GM19238 (cell line): ENCODE measurements at regions not wholly inside any gene's neighbourhood (a gene's known extent, or its start where the extent isn't known, plus 50 kb on each side); places are given as distances from the start of the nearest gene placed in this dataset.
"Not testable (repeated sequence)": the region's sequence is repeated elsewhere in the genome, so short reads cannot be mapped to it uniquely, and the experiment has no call there.

Experiments used
- DNase-seq: peaks from one replicate; pipeline ENCODE4 v3.0.0; 2011; ENCODE audit warnings: low spot score; ENCODE audit not compliant: insufficient read length

DNA sequence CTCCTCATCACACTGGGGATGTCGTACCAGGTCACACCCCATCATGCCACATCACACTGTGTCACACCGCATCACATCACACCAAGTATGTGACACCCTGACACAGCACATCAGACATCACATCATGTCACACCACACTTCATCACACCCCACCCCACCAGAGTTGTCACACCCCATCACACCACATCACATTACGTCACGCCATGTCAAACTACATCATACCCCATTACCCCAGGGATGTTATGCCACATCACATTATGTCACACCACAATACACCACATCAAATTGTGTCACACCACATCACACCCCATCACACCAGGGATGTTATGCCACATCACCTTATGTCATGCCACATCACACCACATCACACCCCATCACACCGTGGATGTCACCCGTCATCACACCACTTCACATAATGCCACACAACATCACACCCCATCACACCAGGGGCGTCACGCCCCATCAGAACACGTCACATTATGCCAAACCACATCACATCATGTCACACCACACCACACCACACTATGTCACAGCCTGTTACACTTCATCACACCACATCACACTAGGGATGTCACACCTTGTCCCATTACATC, 133.6 kb downstream of the TMEM121 start:
- no peak for DNase-seq

DNA sequence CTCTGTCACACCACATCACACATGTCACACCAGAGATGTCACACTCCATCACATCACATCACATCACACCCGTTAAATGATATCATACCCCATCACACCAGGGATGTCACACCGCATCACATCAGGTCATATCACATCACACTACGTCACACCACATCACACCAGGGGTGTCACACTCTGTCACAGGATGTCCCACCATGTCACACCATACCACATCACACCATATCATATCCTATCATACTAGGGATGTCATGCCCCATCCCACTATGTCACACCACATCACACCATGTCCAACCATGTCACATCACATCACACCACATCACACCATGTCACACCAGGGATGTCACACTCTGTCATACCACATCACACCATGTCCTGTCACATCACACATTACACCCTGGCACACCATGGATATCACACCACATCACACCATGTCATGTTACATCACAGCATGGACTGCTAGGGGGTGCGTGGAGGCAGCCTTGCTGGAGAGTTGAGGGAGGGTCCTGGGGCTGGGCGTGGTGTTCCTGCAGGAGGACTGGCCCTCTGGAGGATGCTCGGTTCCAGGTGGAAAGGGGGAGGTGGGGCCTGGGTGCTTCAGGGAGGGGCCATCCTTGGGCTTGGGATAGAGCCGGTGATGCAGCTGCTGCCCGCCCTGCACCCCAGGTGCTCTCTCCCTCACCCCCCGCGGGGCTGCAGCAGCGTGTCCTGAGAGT, 134.6 kb downstream of the TMEM121 start:
- DNase-seq = no peak

- DNase-seq = not testable (repeated sequence)
These were observed 135.7 kb downstream of the TMEM121 start for GRCh38 chr14:105662043-105662442.

DNA sequence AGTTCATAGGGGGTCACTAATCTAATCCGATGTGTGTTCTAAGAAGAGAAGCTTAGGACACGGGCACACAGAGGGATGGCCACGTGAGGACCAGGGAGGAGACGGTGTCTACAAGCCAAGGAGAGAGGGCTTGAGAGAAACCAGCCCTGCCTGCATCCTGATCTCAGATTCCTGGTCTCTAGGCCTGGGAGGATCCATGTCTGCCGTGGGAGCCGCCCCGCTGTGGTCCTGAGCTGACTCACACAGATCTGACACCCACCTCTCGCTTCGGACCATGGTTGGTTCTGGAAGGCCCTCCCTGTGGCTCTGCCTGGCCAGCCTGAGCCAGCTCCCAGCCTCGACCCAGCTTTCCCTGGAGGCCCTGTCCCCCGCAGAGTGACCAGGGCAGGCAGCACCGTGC, 136.2 kb downstream of the TMEM121 start:
- DNase-seq = not testable (repeated sequence)

DNA sequence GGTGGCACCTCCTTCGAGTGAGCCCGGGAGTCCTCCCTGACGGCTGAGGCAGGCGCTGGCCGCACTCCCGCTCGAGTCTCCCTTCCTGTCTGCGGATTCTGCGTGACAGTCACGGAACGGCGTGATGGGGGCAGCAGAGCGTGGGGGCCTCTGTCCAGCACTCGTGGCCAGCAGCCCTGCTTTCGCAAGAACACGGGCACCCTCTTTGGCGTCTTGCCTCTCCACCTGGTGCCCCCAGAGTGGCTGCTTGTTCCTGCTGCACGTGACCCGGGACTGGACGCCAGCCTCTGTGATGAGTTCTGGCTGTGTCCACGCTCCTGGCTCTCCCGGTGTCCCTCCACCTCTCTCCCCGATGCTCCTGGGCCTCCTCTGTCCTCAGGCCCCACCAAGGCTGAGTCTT, 136.9 kb downstream of the TMEM121 start:
- not testable (repeated sequence) for DNase-seq

DNA sequence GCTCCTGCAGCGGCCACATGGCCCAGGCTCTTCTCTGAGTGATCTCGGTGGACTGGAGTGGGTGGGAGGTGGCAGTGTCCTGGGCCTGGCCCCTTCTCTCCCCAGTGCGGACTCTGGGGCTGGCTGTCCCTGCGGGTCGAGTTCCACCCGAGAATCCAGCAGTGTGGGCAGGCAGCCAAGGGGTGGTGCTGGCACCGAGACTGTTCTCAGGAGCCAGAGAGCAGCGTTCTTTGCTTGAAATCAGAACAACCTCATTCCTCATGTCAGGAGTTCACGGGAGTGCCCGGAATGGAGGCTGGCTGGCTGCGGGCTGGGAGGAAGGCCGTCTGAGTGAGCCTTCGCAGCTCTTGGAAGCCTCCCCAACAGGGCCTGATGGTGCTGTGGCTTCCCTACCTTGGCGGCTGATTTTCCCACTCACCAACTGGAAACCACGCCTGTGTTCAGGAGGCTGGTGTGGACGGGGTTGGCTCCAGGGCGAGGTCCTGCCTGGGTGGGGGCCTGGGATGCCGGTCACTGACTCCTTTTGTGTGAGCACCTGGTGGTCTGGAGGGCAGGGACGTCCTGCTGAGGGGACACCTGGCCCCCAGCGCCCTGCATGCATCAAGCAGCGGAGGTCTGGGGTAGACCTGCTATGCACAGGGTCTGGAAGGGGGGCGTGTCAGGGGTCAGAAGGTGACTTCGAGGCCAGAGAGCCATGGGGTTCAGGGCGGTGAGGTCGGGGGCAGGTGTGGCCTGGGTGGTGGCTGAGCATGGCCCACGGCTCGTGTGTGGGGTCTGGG, 137.6 kb downstream of the TMEM121 start:
- not testable (repeated sequence) for DNase-seq

DNA sequence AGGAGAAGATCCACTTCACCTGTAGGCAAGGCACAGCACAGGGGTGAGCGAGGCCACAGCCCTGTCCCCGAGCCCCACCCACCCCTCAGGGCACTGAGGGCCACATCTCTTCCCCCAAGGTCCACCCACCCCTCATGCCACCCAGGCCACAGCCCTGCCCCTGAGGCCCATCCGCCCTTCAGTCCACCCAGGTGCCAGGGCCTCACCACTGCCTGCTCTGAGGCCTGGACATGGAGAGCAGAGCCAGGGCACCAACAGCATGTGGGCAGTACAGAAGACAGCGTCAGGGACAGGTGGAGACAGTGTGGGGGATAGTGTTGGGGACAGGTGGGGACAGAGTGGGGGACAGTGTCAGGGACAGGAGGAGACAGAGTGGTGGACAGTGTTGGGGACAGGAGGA, 138.3 kb downstream of the TMEM121 start:
- DNase-seq = no peak

DNA sequence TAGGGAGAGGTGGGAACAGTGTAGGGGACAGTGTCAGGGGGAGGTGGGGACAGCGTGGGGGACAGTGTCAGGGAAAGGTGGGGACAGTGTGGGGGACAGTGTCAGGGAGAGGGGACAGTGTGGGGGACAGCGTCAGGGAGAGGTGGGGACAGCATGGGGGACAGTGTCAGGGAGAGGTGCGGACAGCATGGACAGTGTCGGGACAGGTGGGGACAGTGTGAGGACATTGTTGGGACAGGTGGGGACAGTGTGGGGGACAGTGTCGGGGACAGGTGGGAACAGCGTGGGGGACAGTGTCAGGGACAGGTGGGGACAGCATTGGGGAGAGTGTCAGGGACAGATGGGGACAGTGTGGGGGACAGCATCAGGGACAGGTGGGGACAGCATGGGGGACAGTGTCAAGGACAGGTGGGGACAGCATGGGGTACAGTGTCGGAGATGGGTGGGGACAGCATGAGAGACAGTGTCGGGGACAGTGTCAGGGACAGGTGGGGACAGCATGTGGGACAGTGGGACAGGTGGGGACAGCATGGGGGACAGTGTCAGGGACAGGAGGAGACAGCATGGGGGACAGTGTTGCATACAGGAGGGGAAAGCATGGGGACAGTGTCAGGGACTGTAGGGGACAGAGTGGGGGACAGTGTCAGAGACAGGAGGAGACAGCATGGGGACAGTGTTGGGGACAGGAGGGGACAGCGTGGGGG, 139.0 kb downstream of the TMEM121 start:
- DNase-seq = no peak

- DNase-seq = no peak
These were observed 139.5 kb downstream of the TMEM121 start for GRCh38 chr14:105665951-105666277.

DNA sequence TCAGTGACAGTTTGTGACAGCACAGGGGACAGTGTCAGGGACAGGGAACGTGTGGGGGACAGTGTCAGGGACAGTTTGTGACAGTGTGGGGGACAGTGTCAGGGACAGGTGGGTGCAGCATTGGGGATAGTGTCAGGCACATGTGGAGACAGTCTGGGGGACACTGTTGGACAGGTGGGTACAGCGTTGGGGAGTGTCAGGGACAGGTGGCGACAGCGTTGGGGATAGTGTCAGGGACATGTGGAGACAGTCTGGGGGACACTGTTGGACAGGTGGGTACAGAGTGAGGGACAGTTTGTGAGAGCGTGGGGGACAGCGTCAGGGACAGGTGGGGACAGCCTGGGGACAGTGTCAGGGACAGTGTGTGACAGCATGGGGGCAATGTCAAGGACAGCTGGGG, 140.0 kb downstream of the TMEM121 start:
- no peak for DNase-seq

DNA sequence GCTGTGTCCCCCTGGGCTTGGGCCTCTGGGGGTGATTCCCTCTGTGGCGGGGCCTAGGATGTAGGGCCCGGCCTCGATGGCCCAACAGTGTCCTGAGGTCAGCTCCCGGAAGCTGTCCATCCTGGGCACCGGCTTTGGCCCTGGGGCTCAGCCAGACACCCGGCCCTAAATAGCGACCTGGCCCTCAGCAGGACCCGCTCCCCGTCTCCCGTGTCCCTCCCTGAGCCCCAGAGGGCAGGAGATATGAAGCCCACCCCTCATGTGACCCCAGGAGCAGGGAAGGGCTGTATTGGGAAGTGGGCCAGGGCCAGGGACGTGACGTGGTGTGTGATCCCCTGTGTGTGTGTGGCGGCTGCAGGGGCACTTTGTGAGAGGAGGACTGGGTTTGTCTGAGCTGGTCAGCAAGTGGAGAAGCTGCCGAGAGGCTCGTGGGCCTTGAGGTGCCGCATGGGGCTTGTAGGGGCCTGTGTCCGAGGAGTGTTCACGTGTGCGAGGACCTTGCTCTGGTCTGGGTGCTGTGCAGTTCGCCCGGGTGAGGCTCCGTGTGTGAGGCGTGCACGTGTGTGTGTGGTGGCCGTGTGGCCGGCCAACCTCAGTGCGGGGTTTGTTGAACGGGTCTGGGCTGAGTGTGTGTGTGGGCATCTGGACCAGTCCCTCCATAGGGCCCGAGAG, 140.7 kb downstream of the TMEM121 start:
- not testable (repeated sequence) for DNase-seq

- DNase-seq = not testable (repeated sequence)
These were observed 141.3 kb downstream of the TMEM121 start for GRCh38 chr14:105667663-105668020.

DNA sequence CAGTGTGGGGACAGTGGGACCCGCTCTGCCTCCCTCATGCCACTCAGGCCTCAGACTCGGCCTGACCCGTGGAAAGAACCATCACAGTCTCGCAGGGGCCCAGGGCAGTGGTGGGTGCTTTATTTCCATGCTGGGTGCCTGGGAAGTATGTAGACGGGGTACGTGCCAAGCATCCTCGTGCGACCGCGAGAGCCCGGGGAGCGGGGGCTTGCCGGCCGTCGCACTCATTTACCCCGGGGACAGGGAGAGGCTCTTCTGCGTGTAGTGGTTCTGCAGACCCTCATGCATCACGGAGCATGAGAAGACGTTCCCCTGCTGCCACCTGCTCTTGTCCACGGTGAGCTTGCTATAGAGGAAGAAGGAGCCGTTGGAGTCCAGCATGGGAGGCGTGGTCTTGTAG, 141.6 kb downstream of the TMEM121 start:
- not testable (repeated sequence) for DNase-seq

DNA sequence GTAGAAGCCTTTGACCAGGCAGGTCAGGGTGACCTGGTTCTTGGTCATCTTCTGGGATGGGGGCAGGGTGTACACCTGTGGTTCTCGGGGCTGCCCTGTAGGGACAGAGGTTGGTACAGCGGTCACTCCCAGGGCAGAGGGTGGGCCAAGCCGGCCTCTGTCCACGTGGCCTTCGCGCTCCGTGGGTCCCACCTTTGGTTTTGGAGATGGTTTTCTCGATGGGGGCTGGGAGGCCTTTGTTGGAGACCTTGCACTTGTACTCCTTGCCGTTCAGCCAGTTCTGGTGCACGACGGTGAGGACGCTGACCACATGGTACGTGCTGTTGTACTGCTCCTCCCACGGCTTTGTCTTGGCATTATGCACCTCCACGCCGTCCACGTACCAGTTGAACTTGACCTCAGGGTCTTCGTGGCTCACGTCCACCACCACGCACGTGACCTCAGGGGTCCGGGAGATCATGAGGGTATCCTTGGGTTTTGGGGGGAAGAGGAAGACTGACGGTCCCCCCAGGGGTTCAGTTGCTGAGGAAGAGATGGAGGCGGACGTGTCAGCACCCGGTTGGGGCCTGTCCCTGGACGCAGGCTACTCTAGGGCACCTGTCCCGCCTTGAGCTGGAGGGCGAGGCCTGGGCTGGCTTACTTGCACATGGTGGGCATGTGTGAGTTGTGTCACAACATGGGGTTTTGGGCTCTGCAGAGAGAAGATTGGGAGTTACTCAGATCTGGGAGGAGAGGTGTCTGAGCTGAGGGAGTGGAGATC, 142.3 kb downstream of the TMEM121 start:
- not testable (repeated sequence) for DNase-seq

DNA sequence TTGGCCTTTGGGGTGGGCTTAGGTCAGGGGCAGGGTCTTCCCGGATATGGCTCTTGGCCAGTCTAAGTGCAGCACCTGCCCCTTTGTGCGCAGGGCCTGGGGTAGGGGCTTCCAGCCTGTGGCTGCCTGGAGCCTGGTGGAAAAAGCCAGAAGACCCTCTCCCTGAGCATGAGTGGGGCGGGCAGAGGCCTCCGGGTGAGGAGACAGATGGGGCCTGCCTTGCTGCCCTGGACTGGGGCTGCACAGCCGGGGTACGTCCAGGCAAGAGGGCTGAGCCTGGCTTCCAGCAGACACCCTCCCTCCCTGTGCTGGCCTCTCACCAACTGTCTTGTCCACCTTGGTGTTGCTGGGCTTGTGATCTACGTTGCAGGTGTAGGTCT, 142.8 kb downstream of the TMEM121 start:
- not testable (repeated sequence) for DNase-seq

- not testable (repeated sequence) for DNase-seq
These were observed 143.3 kb downstream of the TMEM121 start for GRCh38 chr14:105669646-105670045.

DNA sequence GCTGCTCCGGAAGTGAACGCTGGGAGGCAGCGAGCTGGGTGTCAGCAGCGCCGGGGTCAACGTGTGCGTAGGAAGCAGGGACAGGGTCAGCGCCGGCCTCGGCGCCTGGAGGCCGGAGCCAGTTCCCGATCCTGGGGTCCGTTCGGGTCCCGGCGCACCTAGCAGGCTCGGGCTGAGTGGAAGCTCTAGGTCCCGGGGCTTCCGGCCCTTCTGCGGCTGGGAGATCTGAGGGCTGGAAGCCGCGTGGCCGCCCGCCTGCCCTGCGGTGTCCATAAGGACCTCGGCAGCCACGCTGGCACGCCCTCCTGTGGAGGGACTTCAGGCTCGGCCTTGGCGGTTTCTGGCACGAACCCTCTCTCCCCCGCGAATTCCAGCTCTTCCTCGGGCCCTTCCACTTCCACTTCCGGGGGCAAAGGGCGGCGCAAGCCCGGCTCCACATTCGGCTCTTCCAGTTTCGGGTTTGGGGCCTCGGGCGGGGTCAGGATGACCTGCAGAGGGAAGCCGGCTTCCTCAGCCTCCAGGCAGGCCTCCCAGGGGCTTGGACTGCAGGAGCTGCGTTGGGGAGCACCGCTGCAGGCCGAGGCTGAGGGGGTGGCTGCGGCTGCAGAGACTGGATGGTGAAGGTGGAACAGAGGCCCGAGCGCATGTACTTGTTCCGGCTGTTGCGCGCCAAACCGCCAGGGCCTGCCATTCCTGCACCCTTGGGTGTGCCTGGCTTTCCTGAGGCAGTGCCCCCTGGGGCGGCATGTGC, 146.2 kb downstream of the TMEM121 start:
- not testable (repeated sequence) for DNase-seq

GRCh38 chr14:105675433-105675832, 149.1 kb downstream of the TMEM121 start:
- DNase-seq = not testable (repeated sequence)

DNA sequence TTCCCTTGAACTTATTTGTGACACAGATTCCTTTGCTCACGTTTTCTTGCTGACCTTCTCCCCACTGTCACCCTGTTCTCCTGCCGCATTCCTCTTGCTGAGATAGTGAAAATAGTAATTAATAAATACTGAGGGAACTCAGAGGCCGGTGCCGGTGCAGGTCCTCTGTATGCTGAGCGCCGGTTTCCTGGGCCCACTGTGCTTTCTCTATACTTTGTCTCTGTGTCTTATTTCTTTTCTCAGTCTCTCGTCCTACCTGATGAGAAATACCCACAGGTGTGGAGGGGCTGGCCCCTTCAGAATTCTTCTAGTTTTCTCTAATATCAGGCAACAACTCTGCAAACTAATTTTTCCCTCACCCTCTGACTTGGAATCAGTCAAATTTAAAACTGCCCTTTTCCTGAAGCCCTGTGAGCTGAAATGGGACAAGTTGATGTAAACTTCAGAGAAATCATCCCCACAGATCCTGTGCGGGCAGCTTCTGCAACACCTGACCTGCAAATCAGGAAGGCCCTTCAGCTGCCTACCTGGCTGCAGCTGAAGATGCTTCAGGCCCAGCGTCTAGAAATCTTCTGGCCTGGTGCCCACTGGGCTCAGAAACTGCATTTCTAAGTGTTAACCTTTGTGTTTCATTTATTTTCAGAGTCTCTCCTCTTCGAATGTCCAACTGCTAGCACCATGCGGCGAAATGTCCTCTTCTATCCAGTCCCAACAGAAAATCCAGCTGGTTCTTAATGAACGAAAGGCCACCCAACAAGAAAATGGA, 149.7 kb downstream of the TMEM121 start:
- not testable (repeated sequence) for DNase-seq
